Coronary artery (tissue), 2 donors: ENCODE measurements at regions not wholly inside any gene's neighbourhood (a gene's known extent, or its start where the extent isn't known, plus 50 kb on each side); places are given as distances from the start of the nearest gene placed in this dataset.

Experiments
- DNase-seq: peaks from one replicate; pipeline ENCODE4 v3.0.0-alpha.2; 2017; ENCODE audit warnings: low spot score
- H3K27ac ChIP-seq, 2 donors: fragments of 200-600 bp; sonication (generic); one replicate each; pipeline ENCODE4 v1.5.1; 2016 to 2019
- H3K4me3 ChIP-seq: fragments of 200-600 bp; sonication (generic); 2 replicates; pipeline ENCODE4 v1.5.1; 2016; ENCODE audit warnings: mild to moderate bottlenecking, moderate library complexity
- TF ChIP-seq, protein P1 (sequence below): fragments of 200-600 bp; sonication (generic); IDR thresholded peaks from one replicate; pipeline ENCODE4 v1.5.1; 2019; ENCODE audit warnings: antibody characterized with exemption

DNA sequence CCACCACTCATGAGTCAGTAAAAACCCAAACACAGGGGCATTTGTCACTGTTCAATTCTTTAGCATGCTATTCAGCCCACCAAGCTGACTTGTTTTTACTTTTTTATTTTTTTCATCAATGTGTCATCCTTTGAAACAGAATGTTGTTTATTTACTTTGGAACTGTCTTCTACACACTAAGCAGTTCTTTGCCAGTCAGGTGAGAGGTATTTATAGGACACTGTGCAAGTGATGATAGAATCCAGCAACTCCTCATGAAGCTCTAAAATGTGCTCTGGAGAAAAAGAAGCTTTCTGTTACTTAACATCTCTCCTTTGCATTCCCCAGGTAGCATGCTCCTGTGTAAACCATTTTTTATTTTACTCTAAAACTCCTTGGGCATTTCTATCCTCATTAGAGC, 582.0 kb upstream of the TMPRSS15 start:
- TF ChIP-seq, protein P1, sequence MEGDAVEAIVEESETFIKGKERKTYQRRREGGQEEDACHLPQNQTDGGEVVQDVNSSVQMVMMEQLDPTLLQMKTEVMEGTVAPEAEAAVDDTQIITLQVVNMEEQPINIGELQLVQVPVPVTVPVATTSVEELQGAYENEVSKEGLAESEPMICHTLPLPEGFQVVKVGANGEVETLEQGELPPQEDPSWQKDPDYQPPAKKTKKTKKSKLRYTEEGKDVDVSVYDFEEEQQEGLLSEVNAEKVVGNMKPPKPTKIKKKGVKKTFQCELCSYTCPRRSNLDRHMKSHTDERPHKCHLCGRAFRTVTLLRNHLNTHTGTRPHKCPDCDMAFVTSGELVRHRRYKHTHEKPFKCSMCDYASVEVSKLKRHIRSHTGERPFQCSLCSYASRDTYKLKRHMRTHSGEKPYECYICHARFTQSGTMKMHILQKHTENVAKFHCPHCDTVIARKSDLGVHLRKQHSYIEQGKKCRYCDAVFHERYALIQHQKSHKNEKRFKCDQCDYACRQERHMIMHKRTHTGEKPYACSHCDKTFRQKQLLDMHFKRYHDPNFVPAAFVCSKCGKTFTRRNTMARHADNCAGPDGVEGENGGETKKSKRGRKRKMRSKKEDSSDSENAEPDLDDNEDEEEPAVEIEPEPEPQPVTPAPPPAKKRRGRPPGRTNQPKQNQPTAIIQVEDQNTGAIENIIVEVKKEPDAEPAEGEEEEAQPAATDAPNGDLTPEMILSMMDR: no peak
- no peak overlapping the region for H3K4me3 ChIP-seq
- DNase-seq: no peak
- H3K27ac ChIP-seq: no peak overlapping the region

DNA sequence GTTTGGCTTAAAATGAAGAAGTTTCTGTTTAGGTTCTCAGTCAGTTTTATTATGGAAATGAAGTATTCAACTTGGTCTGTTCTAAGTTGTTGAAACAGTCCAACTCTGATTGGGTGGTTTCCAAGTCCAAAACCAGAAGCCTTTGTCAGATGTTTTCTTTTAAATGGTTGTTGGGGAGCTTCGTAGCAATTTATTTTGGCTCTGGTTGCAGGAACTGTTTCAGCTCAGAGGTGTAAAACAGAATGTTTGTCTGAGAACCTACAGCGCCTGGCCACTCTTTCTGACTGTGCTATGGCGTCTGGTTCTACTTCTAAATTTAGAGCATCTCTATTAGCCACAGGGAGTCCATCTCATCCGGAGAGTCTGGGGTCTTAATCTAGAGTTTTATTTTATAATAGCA, 582.6 kb upstream of the TMPRSS15 start:
- TF ChIP-seq, protein P1: no peak
- Histone ChIP-seq H3K4me3 (no peak overlapping the region), H3K27ac (no peak overlapping the region)
- DNase-seq: no peak

DNA sequence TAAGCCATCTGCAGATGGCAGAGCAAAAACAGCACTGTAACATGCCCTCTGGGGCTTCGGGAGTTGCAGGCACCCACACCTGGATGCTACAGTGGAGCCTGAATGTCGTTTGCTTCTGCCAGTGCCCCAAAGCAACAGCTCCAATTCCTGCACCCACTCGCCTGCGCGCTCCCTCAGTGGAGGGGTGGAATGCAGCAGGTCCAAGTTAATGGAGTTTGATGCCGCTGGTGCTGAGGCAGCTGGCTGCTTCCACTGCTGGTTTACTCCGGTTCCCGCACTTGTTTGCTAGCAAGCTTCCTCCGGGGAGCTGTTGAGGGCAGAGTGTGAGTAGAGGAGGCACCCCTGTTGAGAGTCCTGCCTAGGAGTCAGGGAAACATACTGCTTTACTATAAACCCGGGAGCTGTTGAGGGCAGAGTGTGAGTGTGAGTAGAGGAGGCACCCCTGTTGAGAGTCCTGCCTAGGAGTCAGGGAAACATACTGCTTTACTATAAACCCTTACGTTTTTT, 584.0 kb upstream of the TMPRSS15 start:
- no peak for DNase-seq
- TF ChIP-seq, protein P1: no peak
- H3K4me3 ChIP-seq: no peak overlapping the region
- H3K27ac ChIP-seq: no peak overlapping the region

DNA sequence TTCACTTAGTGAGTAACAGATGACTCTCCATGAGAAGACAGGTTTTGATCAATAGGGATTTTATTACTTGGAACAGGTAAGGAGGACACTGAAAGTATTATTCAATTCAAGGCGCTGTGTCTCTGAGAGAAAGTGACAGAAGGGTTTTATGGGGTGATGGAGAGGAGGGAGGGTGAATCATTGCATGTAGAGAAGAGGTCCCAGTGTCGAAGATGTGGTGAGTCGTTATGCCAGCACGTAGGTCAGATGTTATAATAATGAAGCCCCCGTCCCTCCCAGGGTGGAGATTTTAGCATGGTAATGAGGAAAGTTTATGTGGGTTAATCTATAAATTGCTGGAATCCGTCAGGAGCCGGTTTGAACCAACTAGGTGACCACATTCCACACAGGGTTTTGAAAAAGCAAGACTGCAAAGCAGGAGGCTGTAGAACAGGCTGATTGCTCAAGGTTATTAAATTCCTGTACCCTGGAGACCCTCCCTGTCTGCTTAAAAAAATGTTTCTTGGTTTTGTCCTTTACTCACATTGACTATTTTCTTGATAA, 586.4 kb upstream of the TMPRSS15 start:
- no peak overlapping the region for H3K27ac ChIP-seq
- no peak for DNase-seq
- TF ChIP-seq, protein P1: no peak

DNA sequence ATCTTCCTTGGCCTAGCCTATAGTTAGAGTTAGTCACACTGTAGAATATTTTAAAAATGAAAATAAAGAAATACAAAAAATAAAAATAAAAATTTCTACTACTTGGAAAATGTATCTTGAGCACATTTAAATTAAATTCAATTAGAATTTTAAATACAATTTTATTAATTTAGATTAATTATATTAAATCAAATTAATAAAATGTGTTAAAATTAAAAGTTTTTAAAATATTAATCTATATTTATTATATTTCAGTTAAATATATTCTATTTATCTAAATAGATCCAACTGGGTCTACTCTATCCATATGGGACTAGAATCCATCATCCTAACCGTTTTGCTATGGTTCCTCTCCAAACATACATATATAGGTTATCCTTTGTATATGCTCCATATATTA, 588.3 kb upstream of the TMPRSS15 start:
- TF ChIP-seq, protein P1: no peak
- no peak overlapping the region for H3K4me3 ChIP-seq
- no peak overlapping the region for H3K27ac ChIP-seq
- DNase-seq: no peak

More for the DNA sequence above, 586.4 kb upstream of the TMPRSS15 start:
- H3K4me3 ChIP-seq: no peak overlapping the region

DNA sequence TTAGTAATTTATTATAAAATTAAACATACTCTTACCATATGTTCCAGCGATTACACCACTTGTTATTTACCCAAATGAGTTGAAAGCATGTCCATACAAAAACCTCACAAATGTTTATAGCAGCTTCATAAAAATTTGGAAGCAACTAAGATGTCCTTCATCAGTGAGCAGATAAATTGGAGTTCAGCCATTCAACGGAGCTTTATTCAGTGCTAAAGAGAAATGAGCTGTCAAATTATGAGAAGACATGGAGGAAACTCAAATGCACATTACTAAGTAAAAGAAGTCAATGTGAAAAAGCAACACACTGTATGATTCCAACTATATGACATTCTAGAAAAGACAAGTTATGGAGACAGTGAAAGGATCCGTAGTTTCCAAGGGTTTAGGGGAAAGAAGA, 606.7 kb upstream of the TMPRSS15 start:
- no peak for DNase-seq
- TF ChIP-seq, protein P1: no peak
- H3K27ac ChIP-seq: no peak overlapping the region

DNA sequence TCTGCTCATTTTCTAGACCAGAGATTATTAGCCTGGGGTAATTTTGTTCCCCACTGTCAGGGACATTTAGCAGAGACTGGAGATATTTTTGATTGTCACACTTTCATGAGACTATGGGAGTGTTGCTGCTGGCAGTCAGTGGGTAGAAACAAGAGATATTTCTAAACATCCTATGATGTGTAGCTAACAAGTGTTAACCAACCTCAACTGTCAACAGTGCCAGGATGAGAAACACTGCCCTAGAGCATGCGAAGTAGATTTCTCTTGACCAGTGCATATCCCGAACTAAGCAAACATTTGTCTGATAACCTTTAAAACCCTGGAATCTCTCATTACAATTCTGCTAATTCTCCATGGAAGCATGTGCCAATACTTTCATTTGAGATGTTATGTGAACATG, 607.4 kb upstream of the TMPRSS15 start:
- no peak for DNase-seq
- H3K27ac ChIP-seq: no peak overlapping the region
- TF ChIP-seq, protein P1: no peak
- H3K4me3 ChIP-seq: no peak overlapping the region

More for the DNA sequence above, 606.7 kb upstream of the TMPRSS15 start:
- no peak overlapping the region for H3K4me3 ChIP-seq
